ENCODE measurements at regions not wholly inside any gene's neighbourhood (a gene's known extent, or its start where the extent isn't known, plus 50 kb on each side); places are given as distances from the start of the nearest gene placed in this dataset.
"Not testable (repeated sequence)": the region's sequence is repeated elsewhere in the genome, so short reads cannot be mapped to it uniquely, and the experiment has no call there.

DNA sequence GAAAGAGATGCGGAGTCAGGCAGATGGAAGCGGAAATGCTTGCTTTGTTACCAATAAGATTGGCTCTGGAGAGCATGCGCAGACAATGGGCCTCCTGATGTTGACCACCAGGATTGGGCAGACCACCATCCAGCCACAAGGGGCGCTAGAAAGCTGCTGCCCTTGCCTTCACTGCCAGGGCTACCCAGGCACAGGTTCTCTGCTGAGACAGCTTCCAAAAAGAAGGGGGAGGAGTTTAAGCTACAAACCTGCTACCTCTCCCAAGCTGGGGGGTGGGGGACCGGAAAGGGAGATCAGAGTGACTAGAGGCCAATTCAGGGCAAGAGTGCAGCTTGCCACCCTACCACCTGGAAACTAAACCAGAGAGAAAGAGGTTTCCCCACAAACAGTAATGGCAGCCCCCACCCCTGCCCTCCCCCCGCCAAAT is 369.7 kb downstream of the RRAGC start:
- Histone ChIP-seq H3K4me1 (no peaks in the 10 kb centered on the region), H3K36me3 (no peaks in the 10 kb centered on the region), H3K27me3 (no peaks in the 10 kb centered on the region), H3K27ac (no peak overlapping the region), H3K4me3 (no peak overlapping the region), H3K9me3 (no peaks in the 10 kb centered on the region)
- DNase-seq, result peak in 1 of 3 donors; percentile 52
- no peak for TF ChIP-seq POLR2A (IDR thresholded peaks at IDR 0.05)
- TF ChIP-seq, protein P1, sequence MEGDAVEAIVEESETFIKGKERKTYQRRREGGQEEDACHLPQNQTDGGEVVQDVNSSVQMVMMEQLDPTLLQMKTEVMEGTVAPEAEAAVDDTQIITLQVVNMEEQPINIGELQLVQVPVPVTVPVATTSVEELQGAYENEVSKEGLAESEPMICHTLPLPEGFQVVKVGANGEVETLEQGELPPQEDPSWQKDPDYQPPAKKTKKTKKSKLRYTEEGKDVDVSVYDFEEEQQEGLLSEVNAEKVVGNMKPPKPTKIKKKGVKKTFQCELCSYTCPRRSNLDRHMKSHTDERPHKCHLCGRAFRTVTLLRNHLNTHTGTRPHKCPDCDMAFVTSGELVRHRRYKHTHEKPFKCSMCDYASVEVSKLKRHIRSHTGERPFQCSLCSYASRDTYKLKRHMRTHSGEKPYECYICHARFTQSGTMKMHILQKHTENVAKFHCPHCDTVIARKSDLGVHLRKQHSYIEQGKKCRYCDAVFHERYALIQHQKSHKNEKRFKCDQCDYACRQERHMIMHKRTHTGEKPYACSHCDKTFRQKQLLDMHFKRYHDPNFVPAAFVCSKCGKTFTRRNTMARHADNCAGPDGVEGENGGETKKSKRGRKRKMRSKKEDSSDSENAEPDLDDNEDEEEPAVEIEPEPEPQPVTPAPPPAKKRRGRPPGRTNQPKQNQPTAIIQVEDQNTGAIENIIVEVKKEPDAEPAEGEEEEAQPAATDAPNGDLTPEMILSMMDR (IDR thresholded peaks at IDR 0.05), result peak in 4 of 6 experiments; percentile 24 to 47 (median 29)

DNA sequence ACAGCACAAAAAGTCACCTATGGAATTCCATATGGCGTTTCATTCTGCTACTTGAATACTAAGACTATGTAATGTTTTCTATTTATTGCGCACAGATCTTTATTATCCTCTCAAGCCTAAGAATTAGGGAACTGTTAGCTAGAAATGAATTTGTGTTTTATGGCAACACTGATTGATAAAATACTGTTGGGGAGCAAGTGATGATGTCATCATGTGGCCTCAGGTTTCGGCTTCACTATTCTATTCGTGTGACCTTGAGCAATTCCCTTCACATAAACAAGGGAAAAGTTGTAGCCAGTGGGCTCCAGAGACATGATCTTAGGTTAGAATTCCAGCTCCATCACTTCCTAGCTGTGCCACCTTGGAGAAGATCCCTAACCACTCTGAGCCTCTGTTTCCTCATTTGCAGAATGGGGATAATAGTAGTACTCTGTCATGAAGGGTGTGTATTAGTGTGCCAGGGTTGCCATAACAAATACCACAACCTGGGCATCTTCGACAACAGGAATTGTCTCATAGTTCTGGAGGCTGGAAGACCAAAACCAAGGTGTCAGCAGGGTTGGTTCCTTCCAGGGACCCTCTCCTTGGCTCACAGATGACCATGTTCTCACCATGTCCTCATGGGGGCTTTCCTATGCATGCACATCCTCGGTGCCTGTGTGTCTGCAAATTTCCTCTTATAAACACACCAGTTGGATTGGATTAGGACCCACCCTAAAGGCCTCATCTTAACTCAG is 371.2 kb downstream of the RRAGC start:
- no peaks in the 10 kb centered on the region for H3K4me1 ChIP-seq
- H3K36me3 ChIP-seq, result no peaks in the 10 kb centered on the region
- no peak for DNase-seq
- H3K27me3 ChIP-seq, result no peaks in the 10 kb centered on the region
- no peaks in the 10 kb centered on the region for H3K9me3 ChIP-seq
- H3K27ac ChIP-seq, result no peak overlapping the region
- no peak overlapping the region for H3K4me3 ChIP-seq
- TF ChIP-seq, protein P1 (IDR thresholded peaks at IDR 0.05), result no peak
- no peak for TF ChIP-seq POLR2A (IDR thresholded peaks at IDR 0.05)

DNA sequence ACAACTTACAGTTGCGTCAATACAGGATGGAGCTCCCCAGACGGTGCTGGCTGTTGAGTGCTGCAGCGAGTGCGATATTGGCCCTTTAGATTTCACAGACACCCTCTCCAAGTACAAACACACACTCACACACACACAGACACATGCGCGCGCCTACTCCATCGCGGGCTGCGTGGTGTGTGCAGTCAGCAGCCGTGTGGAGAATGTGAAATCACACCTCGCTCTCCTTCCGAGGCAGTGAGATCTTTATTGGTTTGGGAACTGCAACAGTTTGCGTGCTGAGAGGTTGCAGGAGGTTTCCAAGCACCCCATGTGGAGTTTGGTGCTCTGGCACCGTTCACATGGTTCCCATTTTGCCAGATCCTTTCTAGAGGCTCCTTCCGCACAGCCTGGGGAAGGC is 372.2 kb downstream of the RRAGC start:
- Histone ChIP-seq H3K9me3 (no peaks in the 10 kb centered on the region), H3K36me3 (no peaks in the 10 kb centered on the region), H3K4me3 (no peak overlapping the region), H3K27ac (no peak overlapping the region), H3K27me3 (no peaks in the 10 kb centered on the region), H3K4me1 (no peaks in the 10 kb centered on the region)
- no peak for DNase-seq
- TF ChIP-seq, protein P1 (IDR thresholded peaks at IDR 0.05), result no peak
- no peak for TF ChIP-seq POLR2A (IDR thresholded peaks at IDR 0.05)

DNA sequence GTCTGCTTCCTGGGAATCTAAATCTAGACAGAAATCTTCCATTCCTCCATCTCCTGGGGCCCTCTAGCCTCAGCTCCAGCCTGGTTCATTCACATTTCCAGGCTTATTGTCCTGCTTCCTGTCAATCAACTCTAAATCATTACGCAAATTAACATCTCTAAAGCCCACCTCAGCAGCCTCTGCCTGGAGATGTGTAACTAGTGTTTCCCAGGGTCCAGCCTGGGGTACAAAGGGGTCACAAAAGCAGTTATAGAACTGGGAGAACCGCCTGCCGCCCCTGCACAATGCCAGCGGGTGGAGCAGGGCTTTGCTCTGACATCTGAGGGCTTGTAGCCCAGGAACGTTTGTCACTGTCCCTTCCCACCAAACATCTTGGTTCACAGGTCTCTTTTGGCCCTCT is 373.5 kb downstream of the RRAGC start:
- Histone ChIP-seq H3K36me3 (no peaks in the 10 kb centered on the region), H3K4me1 (no peaks in the 10 kb centered on the region), H3K9me3 (no peaks in the 10 kb centered on the region), H3K27ac (no peak overlapping the region), H3K27me3 (no peaks in the 10 kb centered on the region), H3K4me3 (no peak overlapping the region)
- no peak for DNase-seq
- TF ChIP-seq, protein P1 (IDR thresholded peaks at IDR 0.05), result no peak
- TF ChIP-seq POLR2A (IDR thresholded peaks at IDR 0.05), result no peak

DNA sequence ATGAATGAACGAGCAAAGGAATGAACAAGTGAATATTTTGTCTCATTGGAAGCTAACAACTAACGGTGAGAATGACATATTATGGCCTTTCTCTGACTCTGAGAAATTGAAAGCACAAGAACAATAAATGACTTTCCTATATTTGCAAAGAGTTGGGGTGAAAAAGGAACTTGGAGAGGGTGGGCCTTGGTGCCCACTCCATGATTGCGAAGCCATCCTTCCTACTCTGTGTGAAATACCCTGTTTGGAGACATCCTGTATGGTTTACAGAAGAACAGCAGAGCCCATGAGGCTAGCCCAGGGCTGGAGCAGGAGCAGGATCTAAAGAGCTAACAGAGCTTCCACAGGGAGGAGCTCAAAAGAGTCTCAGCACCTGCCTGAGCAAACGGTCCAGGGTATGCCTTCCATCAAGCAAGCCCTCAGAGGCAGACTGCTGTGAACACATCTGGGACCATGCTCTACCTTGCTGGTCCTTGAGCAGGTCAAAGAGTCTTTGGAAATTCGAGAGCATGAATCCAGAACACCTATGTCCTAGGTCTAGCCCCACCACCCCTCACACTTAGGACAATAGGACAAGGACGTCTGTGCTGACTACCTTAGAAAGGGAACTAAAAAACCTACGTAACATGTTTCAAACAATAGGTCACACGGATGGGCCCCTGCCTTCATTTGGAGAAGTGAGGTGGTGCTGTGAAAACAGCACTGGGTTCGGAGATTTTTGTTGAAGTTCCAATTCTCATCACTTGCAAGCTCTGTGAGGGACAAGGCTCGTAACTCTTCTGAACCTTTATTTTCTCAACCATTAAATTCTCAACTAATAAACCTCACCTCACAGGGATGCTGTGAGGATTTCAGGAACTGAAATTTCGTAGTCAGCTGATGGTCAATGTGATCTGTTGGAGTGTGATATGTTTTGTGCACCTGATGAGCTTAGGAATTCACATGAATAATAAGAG is 377.4 kb downstream of the RRAGC start:
- TF ChIP-seq POLR2A (IDR thresholded peaks at IDR 0.05), result no peak
- TF ChIP-seq, protein P1 (IDR thresholded peaks at IDR 0.05), result no peak
- H3K27me3 ChIP-seq, result no peaks in the 10 kb centered on the region

DNA sequence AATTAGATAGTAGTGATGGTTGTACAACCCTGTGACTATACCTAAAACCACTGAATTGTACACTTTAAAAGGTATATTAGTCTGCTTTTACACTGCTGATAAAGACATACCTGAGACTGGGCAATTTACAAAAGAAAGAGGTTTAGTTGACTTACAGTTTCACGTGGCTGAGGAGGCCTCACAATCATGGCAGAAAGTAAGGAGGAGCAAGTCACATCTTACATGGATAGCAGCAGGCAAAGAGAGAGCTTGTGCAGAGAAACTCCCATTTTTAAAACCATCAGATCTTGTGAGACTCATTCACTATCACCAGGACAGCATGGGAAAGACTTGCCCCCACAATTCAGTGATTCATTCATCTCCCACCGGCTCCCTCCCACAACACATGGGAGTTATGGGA is 379.9 kb downstream of the RRAGC start:
- H3K4me3 ChIP-seq, H3K36me3 ChIP-seq, H3K27ac ChIP-seq, H3K4me1 ChIP-seq, H3K9me3 ChIP-seq, H3K27me3 ChIP-seq, DNase-seq: not testable (repeated sequence)

More for the DNA sequence above, 377.4 kb downstream of the RRAGC start:
- no peak for DNase-seq
- Histone ChIP-seq H3K4me3 (no peak overlapping the region), H3K27ac (no peak overlapping the region), H3K9me3 (no peaks in the 10 kb centered on the region), H3K4me1 (no peaks in the 10 kb centered on the region), H3K36me3 (no peaks in the 10 kb centered on the region)
